GM23338 (cell line): ENCODE measurements at regions not wholly inside any gene's neighbourhood (a gene's known extent, or its start where the extent isn't known, plus 50 kb on each side); places are given as distances from the start of the nearest gene placed in this dataset.

Source experiments
- ATAC-seq: fragments of 200-7000 bp; cut with Tn5 transposase; 3 replicates; pipeline ENCODE4 v1.9.1; 2020
- DNase-seq: peaks from one replicate; pipeline ENCODE4 v3.0.0-alpha.2; 2015; ENCODE audit warnings: low spot score
- H2AFZ ChIP-seq: fragments of 200-600 bp; sonication (generic); 2 replicates; pipeline ENCODE4 v1.8.0; 2016; ENCODE audit warnings: antibody characterized with exemption, mild to moderate bottlenecking, moderate library complexity
- H3F3A ChIP-seq: fragments of 200-600 bp; sonication (generic); replicated peaks from 2 replicates; pipeline ENCODE4 v1.8.0; 2017; ENCODE audit warnings: antibody characterized with exemption, mixed run types, low read depth
- H3K27ac ChIP-seq: fragments of 200-600 bp; sonication (generic); 2 replicates; pipeline ENCODE4 v1.6.1; 2016; ENCODE audit warnings: low read depth
- H3K27me3 ChIP-seq: fragments of 200-600 bp; sonication (generic); 2 replicates; pipeline ENCODE4 v1.8.0; 2016; ENCODE audit warnings: mild to moderate bottlenecking, mixed run types, moderate library complexity; ENCODE audit not compliant: insufficient read depth
- H3K36me3 ChIP-seq: fragments of 200-600 bp; sonication (generic); 2 replicates; pipeline ENCODE4 v1.8.0; 2016; ENCODE audit warnings: mild to moderate bottlenecking; ENCODE audit not compliant: insufficient read depth
- H3K4me1 ChIP-seq: fragments of 200-600 bp; sonication (generic); 2 replicates; pipeline ENCODE4 v1.8.0; 2016; ENCODE audit warnings: mild to moderate bottlenecking, moderate library complexity; ENCODE audit not compliant: insufficient read depth
- H3K4me2 ChIP-seq: fragments of 200-600 bp; sonication (generic); 2 replicates; pipeline ENCODE4 v1.7.1; 2017; ENCODE audit warnings: mixed run types
- H3K4me3 ChIP-seq: fragments of 200-600 bp; sonication (generic); 2 replicates; pipeline ENCODE4 v1.6.1; 2016; ENCODE audit warnings: mixed run types
- H3K79me2 ChIP-seq: fragments of 200-600 bp; sonication (generic); replicated peaks from 2 replicates; pipeline ENCODE4 v1.8.0; 2017; ENCODE audit warnings: mild to moderate bottlenecking; ENCODE audit not compliant: insufficient read depth
- H3K9me2 ChIP-seq: fragments of 200-600 bp; sonication (generic); 2 replicates; pipeline ENCODE4 v1.8.0; 2017; ENCODE audit not compliant: insufficient read depth
- H4K20me1 ChIP-seq: fragments of 200-600 bp; sonication (generic); replicated peaks from 2 replicates; pipeline ENCODE4 v1.8.0; 2017; ENCODE audit warnings: mild to moderate bottlenecking; ENCODE audit not compliant: insufficient read depth
- H3K27ac Mint-ChIP-seq: 2 replicates; pipeline ENCODE4 v1.8.0; 2020; ENCODE audit warnings: inconsistent platforms, mild to moderate bottlenecking, moderate library complexity, mixed read lengths
- H3K27me3 Mint-ChIP-seq: 3 replicates; pipeline ENCODE4 v1.8.0; 2022; ENCODE audit warnings: low read depth, mild to moderate bottlenecking, moderate library complexity, mixed read lengths, inconsistent platforms; ENCODE audit not compliant: insufficient read depth, poor library complexity
- H3K36me3 Mint-ChIP-seq: 3 replicates; pipeline ENCODE4 v1.8.0; 2021; ENCODE audit warnings: low read depth, mild to moderate bottlenecking, inconsistent platforms, moderate library complexity, mixed read lengths
- H3K4me1 Mint-ChIP-seq: 3 replicates; pipeline ENCODE4 v1.8.0; 2020; ENCODE audit warnings: mild to moderate bottlenecking, inconsistent platforms, mixed read lengths
- H3K4me3 Mint-ChIP-seq: 3 replicates; pipeline ENCODE4 v1.8.0; 2021; ENCODE audit warnings: moderate library complexity, mild to moderate bottlenecking, inconsistent platforms, mixed read lengths
- H3K9me3 Mint-ChIP-seq: 3 replicates; pipeline ENCODE4 v1.8.0; 2020; ENCODE audit warnings: moderate library complexity, mild to moderate bottlenecking, inconsistent platforms, mixed read lengths
- CREB1 ChIP-seq: fragments of 250-450 bp; sonication (Bioruptor Pico); IDR thresholded peaks from 2 replicates; pipeline ENCODE4 v1.5.0; 2020; ENCODE audit warnings: low read depth, mild to moderate bottlenecking, moderate library complexity
- EZH2 ChIP-seq: fragments of 200-600 bp; sonication (generic); IDR thresholded peaks from one replicate; pipeline ENCODE4 v1.8.0; 2017; ENCODE audit warnings: antibody characterized with exemption, mild to moderate bottlenecking, low read depth; ENCODE audit not compliant: unreplicated experiment
- ZNF331 ChIP-seq: fragments of 250-450 bp; sonication (Bioruptor Pico); IDR thresholded peaks from 2 replicates; pipeline ENCODE4 v1.5.0; 2020; ENCODE audit warnings: low read depth, mild to moderate bottlenecking, moderate library complexity
- TF ChIP-seq, protein P1 (sequence below), 2 experiments: fragments of 200-600 bp in 1 of 2; sonication (generic) in 1 of 2; conservative IDR thresholded peaks; 2 replicates each; pipeline versions ENCODE4 v1.5.1 to v1.6.1; 2016 to 2017; ENCODE audit warnings: antibody characterized with exemption in 2 of 2, low read depth in 2 of 2, mild to moderate bottlenecking in 2 of 2, moderate library complexity in 1 of 2
- TF ChIP-seq, protein P2 (sequence below): IDR thresholded peaks from one replicate; pipeline ENCODE4 v1.6.1; 2018; ENCODE audit warnings: antibody characterized with exemption; ENCODE audit not compliant: unreplicated experiment
- TF ChIP-seq, protein P3 (sequence below): IDR thresholded peaks from 2 replicates; pipeline ENCODE4 v1.6.1; 2016; ENCODE audit warnings: antibody characterized with exemption
- TF ChIP-seq, protein P4 (sequence below): fragments of 250-450 bp; sonication (Bioruptor Pico); IDR thresholded peaks from 2 replicates; pipeline ENCODE4 v1.5.0; 2020; ENCODE audit warnings: mild to moderate bottlenecking, moderate library complexity

DNA sequence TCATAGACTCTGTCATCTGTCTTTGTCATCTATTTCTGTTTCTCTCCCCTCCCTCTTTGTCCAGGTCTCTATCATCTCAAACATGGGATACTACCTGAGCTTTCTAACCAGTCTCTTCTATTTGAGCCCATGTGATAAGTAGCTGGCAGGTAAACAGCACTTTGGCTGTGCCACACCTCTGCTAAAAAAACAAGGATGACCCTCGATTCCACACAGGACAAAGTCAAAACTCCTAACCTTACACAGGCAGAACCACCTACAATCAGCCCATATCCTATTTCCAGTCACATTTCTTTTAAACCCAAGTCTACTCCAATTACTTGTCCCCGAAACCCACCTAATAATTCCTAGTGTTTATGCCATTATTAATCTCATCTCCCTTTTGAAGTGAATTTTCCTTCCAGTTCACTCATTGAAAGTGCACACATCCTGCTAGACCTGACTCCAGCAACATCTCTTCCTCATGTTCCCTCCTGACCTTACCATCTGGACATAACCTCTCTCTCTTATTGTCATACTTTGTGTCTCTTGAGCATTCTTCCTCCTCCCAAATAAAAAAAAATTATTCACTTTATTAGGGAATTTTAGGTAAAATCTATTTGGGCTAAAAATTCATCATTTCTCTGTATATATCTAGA lies 256.1 kb upstream of the ONECUT1 start:
- ATAC-seq, result no peak
- Mint-ChIP-seq H3K27me3 (no peaks in the 10 kb centered on the region), H3K9me3 (peaks cover 8% of the 10 kb centered on the region), H3K36me3 (no peaks in the 10 kb centered on the region), H3K27ac (no peak overlapping the region), H3K4me1 (no peaks in the 10 kb centered on the region), H3K4me3 (no peak overlapping the region)
- Histone ChIP-seq H3K79me2 (no peaks in the 10 kb centered on the region), H3K4me1 (no peaks in the 10 kb centered on the region), H4K20me1 (no peaks in the 10 kb centered on the region), H3K9me2 (no peaks in the 10 kb centered on the region), H3K36me3 (no peaks in the 10 kb centered on the region), H2AFZ (no peak overlapping the region), H3K4me2 (no peak overlapping the region), H3F3A (no peaks in the 10 kb centered on the region), H3K4me3 (no peak overlapping the region), H3K27me3 (no peaks in the 10 kb centered on the region), H3K27ac (no peak overlapping the region)
- no peak for TF ChIP-seq EZH2
- TF ChIP-seq, protein P1, sequence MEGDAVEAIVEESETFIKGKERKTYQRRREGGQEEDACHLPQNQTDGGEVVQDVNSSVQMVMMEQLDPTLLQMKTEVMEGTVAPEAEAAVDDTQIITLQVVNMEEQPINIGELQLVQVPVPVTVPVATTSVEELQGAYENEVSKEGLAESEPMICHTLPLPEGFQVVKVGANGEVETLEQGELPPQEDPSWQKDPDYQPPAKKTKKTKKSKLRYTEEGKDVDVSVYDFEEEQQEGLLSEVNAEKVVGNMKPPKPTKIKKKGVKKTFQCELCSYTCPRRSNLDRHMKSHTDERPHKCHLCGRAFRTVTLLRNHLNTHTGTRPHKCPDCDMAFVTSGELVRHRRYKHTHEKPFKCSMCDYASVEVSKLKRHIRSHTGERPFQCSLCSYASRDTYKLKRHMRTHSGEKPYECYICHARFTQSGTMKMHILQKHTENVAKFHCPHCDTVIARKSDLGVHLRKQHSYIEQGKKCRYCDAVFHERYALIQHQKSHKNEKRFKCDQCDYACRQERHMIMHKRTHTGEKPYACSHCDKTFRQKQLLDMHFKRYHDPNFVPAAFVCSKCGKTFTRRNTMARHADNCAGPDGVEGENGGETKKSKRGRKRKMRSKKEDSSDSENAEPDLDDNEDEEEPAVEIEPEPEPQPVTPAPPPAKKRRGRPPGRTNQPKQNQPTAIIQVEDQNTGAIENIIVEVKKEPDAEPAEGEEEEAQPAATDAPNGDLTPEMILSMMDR (conservative IDR thresholded peaks at IDR 0.05; ENCODE audit: low read depth in 2 of 2), result no peak
- no peak for TF ChIP-seq CREB1 (CRISPR knock-in tag)
- TF ChIP-seq, protein P2, sequence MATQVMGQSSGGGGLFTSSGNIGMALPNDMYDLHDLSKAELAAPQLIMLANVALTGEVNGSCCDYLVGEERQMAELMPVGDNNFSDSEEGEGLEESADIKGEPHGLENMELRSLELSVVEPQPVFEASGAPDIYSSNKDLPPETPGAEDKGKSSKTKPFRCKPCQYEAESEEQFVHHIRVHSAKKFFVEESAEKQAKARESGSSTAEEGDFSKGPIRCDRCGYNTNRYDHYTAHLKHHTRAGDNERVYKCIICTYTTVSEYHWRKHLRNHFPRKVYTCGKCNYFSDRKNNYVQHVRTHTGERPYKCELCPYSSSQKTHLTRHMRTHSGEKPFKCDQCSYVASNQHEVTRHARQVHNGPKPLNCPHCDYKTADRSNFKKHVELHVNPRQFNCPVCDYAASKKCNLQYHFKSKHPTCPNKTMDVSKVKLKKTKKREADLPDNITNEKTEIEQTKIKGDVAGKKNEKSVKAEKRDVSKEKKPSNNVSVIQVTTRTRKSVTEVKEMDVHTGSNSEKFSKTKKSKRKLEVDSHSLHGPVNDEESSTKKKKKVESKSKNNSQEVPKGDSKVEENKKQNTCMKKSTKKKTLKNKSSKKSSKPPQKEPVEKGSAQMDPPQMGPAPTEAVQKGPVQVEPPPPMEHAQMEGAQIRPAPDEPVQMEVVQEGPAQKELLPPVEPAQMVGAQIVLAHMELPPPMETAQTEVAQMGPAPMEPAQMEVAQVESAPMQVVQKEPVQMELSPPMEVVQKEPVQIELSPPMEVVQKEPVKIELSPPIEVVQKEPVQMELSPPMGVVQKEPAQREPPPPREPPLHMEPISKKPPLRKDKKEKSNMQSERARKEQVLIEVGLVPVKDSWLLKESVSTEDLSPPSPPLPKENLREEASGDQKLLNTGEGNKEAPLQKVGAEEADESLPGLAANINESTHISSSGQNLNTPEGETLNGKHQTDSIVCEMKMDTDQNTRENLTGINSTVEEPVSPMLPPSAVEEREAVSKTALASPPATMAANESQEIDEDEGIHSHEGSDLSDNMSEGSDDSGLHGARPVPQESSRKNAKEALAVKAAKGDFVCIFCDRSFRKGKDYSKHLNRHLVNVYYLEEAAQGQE, result no peak
- no peak for TF ChIP-seq ZNF331
- TF ChIP-seq, protein P3, sequence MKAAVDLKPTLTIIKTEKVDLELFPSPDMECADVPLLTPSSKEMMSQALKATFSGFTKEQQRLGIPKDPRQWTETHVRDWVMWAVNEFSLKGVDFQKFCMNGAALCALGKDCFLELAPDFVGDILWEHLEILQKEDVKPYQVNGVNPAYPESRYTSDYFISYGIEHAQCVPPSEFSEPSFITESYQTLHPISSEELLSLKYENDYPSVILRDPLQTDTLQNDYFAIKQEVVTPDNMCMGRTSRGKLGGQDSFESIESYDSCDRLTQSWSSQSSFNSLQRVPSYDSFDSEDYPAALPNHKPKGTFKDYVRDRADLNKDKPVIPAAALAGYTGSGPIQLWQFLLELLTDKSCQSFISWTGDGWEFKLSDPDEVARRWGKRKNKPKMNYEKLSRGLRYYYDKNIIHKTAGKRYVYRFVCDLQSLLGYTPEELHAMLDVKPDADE, result no peak
- TF ChIP-seq, protein P4, sequence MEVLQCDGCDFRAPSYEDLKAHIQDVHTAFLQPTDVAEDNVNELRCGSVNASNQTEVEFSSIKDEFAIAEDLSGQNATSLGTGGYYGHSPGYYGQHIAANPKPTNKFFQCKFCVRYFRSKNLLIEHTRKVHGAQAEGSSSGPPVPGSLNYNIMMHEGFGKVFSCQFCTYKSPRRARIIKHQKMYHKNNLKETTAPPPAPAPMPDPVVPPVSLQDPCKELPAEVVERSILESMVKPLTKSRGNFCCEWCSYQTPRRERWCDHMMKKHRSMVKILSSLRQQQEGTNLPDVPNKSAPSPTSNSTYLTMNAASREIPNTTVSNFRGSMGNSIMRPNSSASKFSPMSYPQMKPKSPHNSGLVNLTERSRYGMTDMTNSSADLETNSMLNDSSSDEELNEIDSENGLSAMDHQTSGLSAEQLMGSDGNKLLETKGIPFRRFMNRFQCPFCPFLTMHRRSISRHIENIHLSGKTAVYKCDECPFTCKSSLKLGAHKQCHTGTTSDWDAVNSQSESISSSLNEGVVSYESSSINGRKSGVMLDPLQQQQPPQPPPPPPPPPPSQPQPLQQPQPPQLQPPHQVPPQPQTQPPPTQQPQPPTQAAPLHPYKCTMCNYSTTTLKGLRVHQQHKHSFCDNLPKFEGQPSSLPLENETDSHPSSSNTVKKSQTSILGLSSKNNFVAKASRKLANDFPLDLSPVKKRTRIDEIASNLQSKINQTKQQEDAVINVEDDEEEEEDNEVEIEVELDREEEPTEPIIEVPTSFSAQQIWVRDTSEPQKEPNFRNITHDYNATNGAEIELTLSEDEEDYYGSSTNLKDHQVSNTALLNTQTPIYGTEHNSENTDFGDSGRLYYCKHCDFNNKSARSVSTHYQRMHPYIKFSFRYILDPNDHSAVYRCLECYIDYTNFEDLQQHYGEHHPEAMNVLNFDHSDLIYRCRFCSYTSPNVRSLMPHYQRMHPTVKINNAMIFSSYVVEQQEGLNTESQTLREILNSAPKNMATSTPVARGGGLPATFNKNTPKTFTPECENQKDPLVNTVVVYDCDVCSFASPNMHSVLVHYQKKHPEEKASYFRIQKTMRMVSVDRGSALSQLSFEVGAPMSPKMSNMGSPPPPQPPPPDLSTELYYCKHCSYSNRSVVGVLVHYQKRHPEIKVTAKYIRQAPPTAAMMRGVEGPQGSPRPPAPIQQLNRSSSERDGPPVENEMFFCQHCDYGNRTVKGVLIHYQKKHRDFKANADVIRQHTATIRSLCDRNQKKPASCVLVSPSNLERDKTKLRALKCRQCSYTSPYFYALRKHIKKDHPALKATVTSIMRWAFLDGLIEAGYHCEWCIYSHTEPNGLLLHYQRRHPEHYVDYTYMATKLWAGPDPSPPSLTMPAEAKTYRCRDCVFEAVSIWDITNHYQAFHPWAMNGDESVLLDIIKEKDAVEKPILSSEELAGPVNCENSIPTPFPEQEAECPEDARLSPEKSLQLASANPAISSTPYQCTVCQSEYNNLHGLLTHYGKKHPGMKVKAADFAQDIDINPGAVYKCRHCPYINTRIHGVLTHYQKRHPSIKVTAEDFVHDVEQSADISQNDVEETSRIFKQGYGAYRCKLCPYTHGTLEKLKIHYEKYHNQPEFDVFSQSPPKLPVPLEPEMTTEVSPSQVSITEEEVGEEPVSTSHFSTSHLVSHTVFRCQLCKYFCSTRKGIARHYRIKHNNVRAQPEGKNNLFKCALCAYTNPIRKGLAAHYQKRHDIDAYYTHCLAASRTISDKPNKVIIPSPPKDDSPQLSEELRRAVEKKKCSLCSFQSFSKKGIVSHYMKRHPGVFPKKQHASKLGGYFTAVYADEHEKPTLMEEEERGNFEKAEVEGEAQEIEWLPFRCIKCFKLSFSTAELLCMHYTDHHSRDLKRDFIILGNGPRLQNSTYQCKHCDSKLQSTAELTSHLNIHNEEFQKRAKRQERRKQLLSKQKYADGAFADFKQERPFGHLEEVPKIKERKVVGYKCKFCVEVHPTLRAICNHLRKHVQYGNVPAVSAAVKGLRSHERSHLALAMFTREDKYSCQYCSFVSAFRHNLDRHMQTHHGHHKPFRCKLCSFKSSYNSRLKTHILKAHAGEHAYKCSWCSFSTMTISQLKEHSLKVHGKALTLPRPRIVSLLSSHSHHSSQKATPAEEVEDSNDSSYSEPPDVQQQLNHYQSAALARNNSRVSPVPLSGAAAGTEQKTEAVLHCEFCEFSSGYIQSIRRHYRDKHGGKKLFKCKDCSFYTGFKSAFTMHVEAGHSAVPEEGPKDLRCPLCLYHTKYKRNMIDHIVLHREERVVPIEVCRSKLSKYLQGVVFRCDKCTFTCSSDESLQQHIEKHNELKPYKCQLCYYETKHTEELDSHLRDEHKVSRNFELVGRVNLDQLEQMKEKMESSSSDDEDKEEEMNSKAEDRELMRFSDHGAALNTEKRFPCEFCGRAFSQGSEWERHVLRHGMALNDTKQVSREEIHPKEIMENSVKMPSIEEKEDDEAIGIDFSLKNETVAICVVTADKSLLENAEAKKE, result no peak
- no peak for DNase-seq
